Heart left ventricle (tissue), 13 donors: ENCODE measurements at regions not wholly inside any gene's neighbourhood (a gene's known extent, or its start where the extent isn't known, plus 50 kb on each side); places are given as distances from the start of the nearest gene placed in this dataset.

Experiments
- POLR2A ChIP-seq, 2 donors: fragments of 450-650 bp; IDR thresholded peaks; one replicate each; pipeline ENCODE4 v1.6.1; 2017; ENCODE audit warnings: antibody characterized with exemption in 2 of 2, mild to moderate bottlenecking in 2 of 2, moderate library complexity in 2 of 2
- TF ChIP-seq, protein P1 (sequence below), 12 donors: fragments of 200-600 bp; sonication (generic) in 4 of 12; IDR thresholded peaks; one replicate each; pipeline versions ENCODE4 v1.5.0 to v1.8.0; 2018 to 2022; ENCODE audit warnings: antibody characterized with exemption in 12 of 12, mild to moderate bottlenecking in 5 of 12
- donor health status: ischemic (EF 13 %, LVEDD 7.1; RV severe dilation, severe dysfunction).
- donor health status: DM: no; HTN: yes; CAD: no.
- donor health status: DM: no; HTN: no; CAD: no.
- donor health status: ischemic (EF 25% LVEDD 6.9; RV normal size, moderate dysfunction).
- donor health status: ischemic (EF 25% LVEDD 5.7; RV mildly dilated, moderate dysfunction).
- donor health status: ischemic (EF 35%, LVEDD 5.7; RV mildly dilated, moderate dysfunction).
- donor health status: nonischemic (EF 11% LVEDD 7.7; RV severe dilation, severe dysfunction).
- donor health status: DM: yes; HTN: yes; CAD: no.
- donor health status: PGD.
- donor health status: ischemic (EF 29% LVEDD 5.4; RV normal size, mild dysfunction).
- donor health status: nonischemic (EF 23%, LVEDD 6.1; RV moderate dilation, normal function).

DNA sequence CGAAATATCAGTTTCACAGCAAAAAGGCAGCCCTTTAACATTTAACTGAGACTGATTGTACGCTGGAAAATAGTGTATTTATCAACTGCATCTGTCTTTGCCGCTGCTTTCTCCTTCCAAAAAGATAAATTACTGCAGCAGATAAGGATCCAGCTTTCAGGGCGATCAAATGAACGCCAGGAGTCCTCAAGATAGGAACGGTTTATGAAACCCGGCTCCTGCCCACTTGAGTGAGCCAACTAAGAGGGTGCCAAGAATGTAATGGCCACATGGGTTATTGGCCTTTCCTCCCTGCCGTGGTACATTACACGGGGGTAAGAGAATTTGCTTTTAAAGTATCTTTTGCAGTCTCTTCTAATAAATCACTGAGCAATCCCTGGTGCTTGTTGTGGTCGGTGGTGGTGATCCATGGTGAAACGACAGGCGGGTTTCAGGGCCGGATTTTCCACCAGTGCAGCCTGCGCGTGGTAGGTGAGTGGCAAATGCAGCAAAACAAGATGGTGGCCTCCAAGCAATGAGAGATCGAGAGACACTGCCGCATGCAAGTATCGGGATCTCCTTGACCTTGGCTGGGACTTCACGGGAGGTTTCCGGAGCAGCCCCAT is 67.5 kb upstream of the IRX6 start:
- TF ChIP-seq POLR2A (IDR thresholded peaks at IDR 0.05) = no peak
- TF ChIP-seq, protein P1, sequence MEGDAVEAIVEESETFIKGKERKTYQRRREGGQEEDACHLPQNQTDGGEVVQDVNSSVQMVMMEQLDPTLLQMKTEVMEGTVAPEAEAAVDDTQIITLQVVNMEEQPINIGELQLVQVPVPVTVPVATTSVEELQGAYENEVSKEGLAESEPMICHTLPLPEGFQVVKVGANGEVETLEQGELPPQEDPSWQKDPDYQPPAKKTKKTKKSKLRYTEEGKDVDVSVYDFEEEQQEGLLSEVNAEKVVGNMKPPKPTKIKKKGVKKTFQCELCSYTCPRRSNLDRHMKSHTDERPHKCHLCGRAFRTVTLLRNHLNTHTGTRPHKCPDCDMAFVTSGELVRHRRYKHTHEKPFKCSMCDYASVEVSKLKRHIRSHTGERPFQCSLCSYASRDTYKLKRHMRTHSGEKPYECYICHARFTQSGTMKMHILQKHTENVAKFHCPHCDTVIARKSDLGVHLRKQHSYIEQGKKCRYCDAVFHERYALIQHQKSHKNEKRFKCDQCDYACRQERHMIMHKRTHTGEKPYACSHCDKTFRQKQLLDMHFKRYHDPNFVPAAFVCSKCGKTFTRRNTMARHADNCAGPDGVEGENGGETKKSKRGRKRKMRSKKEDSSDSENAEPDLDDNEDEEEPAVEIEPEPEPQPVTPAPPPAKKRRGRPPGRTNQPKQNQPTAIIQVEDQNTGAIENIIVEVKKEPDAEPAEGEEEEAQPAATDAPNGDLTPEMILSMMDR (IDR thresholded peaks at IDR 0.05) = no peak
